ENCODE measurements at regions not wholly inside any gene's neighbourhood (a gene's known extent, or its start where the extent isn't known, plus 50 kb on each side); places are given as distances from the start of the nearest gene placed in this dataset.

- TF ChIP-seq ZBTB7A (tag by site-specific recombination; IDR thresholded peaks at IDR 0.05; ENCODE audit: low read depth) (no peak), ZNF416 (tag by site-specific recombination; IDR thresholded peaks at IDR 0.05) (no peak), CTCF (tag by site-specific recombination; IDR thresholded peaks at IDR 0.05) (no peak), REST (tag by site-specific recombination; IDR thresholded peaks at IDR 0.05) (no peak), ZBTB49 (tag by site-specific recombination; IDR thresholded peaks at IDR 0.05; ENCODE audit: low read depth) (no peak)
Measured at GRCh38 chr2:35081622-35082015, 1274.0 kb upstream of the CRIM1 start.

Data from HEK293 (cell line).